Osteoblast (primary cell): ENCODE measurements at regions not wholly inside any gene's neighbourhood (a gene's known extent, or its start where the extent isn't known, plus 50 kb on each side); places are given as distances from the start of the nearest gene placed in this dataset.

Source experiments
- DNase-seq: peaks from one replicate; pipeline ENCODE4 v3.0.0; 2011; ENCODE audit warnings: low spot score, mixed read lengths; ENCODE audit not compliant: insufficient read length; ENCODE audit errors: missing footprints
- H2AFZ ChIP-seq: 2 replicates; pipeline ENCODE4 v1.6.0; 2011; ENCODE audit warnings: mild to moderate bottlenecking, low read length
- H3K27ac ChIP-seq: 2 replicates; pipeline ENCODE4 v1.5.1; 2011; ENCODE audit warnings: mild to moderate bottlenecking, low read depth, low read length, moderate library complexity
- H3K27me3 ChIP-seq: 2 replicates; pipeline ENCODE4 v1.6.0; 2012; ENCODE audit warnings: mild to moderate bottlenecking, control low read depth, inconsistent platforms, low read length, moderate library complexity; ENCODE audit not compliant: insufficient read depth
- H3K36me3 ChIP-seq: 2 replicates; pipeline ENCODE4 v1.5.1; 2011; ENCODE audit warnings: mild to moderate bottlenecking, low read length, control low read depth, moderate library complexity; ENCODE audit not compliant: insufficient read depth
- H3K4me1 ChIP-seq: 2 replicates; pipeline ENCODE4 v1.5.1; 2011; ENCODE audit warnings: mild to moderate bottlenecking, low read length, control low read depth, moderate library complexity; ENCODE audit not compliant: insufficient read depth
- H3K4me2 ChIP-seq: 2 replicates; pipeline ENCODE4 v1.6.0; 2011; ENCODE audit warnings: mild to moderate bottlenecking, low read length; ENCODE audit not compliant: insufficient read depth
- H3K4me3 ChIP-seq: fragments of 200-600 bp; sonication (generic); 3 replicates; pipeline ENCODE4 v1.5.1; 2012; ENCODE audit warnings: mild to moderate bottlenecking, low read length, inconsistent platforms; ENCODE audit not compliant: insufficient read depth
- H3K79me2 ChIP-seq: 2 replicates; pipeline ENCODE4 v1.6.0; 2012; ENCODE audit warnings: mild to moderate bottlenecking, low read length, control low read depth, inconsistent platforms; ENCODE audit not compliant: insufficient read depth
- H3K9me3 ChIP-seq: 2 replicates; pipeline ENCODE4 v1.5.1; 2011; ENCODE audit warnings: low read depth, low read length, control low read depth
- H4K20me1 ChIP-seq: 2 replicates; pipeline ENCODE4 v1.6.0; 2012; ENCODE audit warnings: mild to moderate bottlenecking, low read length, control low read depth; ENCODE audit not compliant: insufficient read depth
- CTCF ChIP-seq: IDR thresholded peaks from 2 replicates; pipeline ENCODE4 v1.5.1; 2011; ENCODE audit warnings: mild to moderate bottlenecking, low read depth, low read length, moderate library complexity; ENCODE audit errors: extremely low read depth

- H3K4me3 ChIP-seq = no peak overlapping the region
- no peaks in the 10 kb centered on the region for H3K36me3 ChIP-seq
- H3K27ac ChIP-seq = no peak overlapping the region
- H2AFZ ChIP-seq = no peak overlapping the region
- DNase-seq = no peak
- no peaks in the 10 kb centered on the region for H4K20me1 ChIP-seq
- no peaks in the 10 kb centered on the region for H3K27me3 ChIP-seq
- H3K4me1 ChIP-seq = no peaks in the 10 kb centered on the region
- TF ChIP-seq CTCF = no peak
- H3K4me2 ChIP-seq = no peak overlapping the region
- H3K79me2 ChIP-seq = no peaks in the 10 kb centered on the region
- H3K9me3 ChIP-seq = no peaks in the 10 kb centered on the region
Observed at GRCh38 chr5:103910786-103911185, 348.2 kb upstream of the NUDT12 start.

GRCh38 chr5:103910011-103910410 lies 347.4 kb upstream of the NUDT12 start:
- H3K27ac ChIP-seq = no peak overlapping the region
- H3K4me1 ChIP-seq = no peaks in the 10 kb centered on the region
- no peak overlapping the region for H3K4me3 ChIP-seq
- H3K36me3 ChIP-seq = no peaks in the 10 kb centered on the region
- no peak for TF ChIP-seq CTCF
- H3K4me2 ChIP-seq = no peak overlapping the region
- no peaks in the 10 kb centered on the region for H3K9me3 ChIP-seq
- no peaks in the 10 kb centered on the region for H4K20me1 ChIP-seq
- no peaks in the 10 kb centered on the region for H3K27me3 ChIP-seq
- no peak for DNase-seq
- H3K79me2 ChIP-seq = no peaks in the 10 kb centered on the region
- no peak overlapping the region for H2AFZ ChIP-seq

GRCh38 chr5:103909391-103909790 lies 346.8 kb upstream of the NUDT12 start:
- Histone ChIP-seq H3K27me3 (no peaks in the 10 kb centered on the region), H3K4me1 (no peaks in the 10 kb centered on the region), H3K27ac (no peak overlapping the region), H4K20me1 (no peaks in the 10 kb centered on the region), H3K9me3 (no peaks in the 10 kb centered on the region), H3K79me2 (no peaks in the 10 kb centered on the region), H2AFZ (no peak overlapping the region), H3K36me3 (no peaks in the 10 kb centered on the region), H3K4me3 (no peak overlapping the region), H3K4me2 (no peak overlapping the region)
- DNase-seq = no peak
- TF ChIP-seq CTCF = no peak

GRCh38 chr5:103908336-103909080 lies 345.9 kb upstream of the NUDT12 start:
- H3K9me3 ChIP-seq = no peaks in the 10 kb centered on the region
- H3K27ac ChIP-seq = no peak overlapping the region
- H4K20me1 ChIP-seq = no peaks in the 10 kb centered on the region
- no peaks in the 10 kb centered on the region for H3K79me2 ChIP-seq
- H3K4me2 ChIP-seq = no peak overlapping the region
- no peaks in the 10 kb centered on the region for H3K4me1 ChIP-seq
- no peaks in the 10 kb centered on the region for H3K27me3 ChIP-seq
- H3K4me3 ChIP-seq = no peak overlapping the region
- no peaks in the 10 kb centered on the region for H3K36me3 ChIP-seq
- peak overlapping the region; percentile 33 for H2AFZ ChIP-seq
- DNase-seq = no peak
- TF ChIP-seq CTCF = no peak
